Urinary bladder (tissue), 2 donors: ENCODE measurements at regions not wholly inside any gene's neighbourhood (a gene's known extent, or its start where the extent isn't known, plus 50 kb on each side); places are given as distances from the start of the nearest gene placed in this dataset.

Source experiments
- DNase-seq: peaks from one replicate; pipeline ENCODE4 v3.0.0-alpha.2; 2015; ENCODE audit errors: extremely low spot score
- H3K27ac ChIP-seq: one replicate; pipeline ENCODE4 v1.5.1; 2013; ENCODE audit warnings: low read depth, mild to moderate bottlenecking, moderate library complexity
- H3K36me3 ChIP-seq: one replicate; pipeline ENCODE4 v1.6.1; 2013; ENCODE audit warnings: mild to moderate bottlenecking, moderate library complexity; ENCODE audit not compliant: insufficient read depth
- H3K4me1 ChIP-seq: one replicate; pipeline ENCODE4 v1.6.1; 2013; ENCODE audit warnings: mild to moderate bottlenecking, moderate library complexity; ENCODE audit not compliant: insufficient read depth
- H3K4me3 ChIP-seq: one replicate; pipeline ENCODE4 v1.5.1; 2013; ENCODE audit warnings: low read depth, low read length
- donor health status: healthy with polysubstance abuse.

GRCh38 chr4:141578451-141578850, 57.9 kb upstream of the IL15 start:
- no peak for DNase-seq

GRCh38 chr4:141580523-141580922, 55.9 kb upstream of the IL15 start:
- no peaks in the 10 kb centered on the region for H3K4me1 ChIP-seq
- H3K4me3 ChIP-seq: no peak overlapping the region
- H3K27ac ChIP-seq: no peak overlapping the region
- no peaks in the 10 kb centered on the region for H3K36me3 ChIP-seq
- no peak for DNase-seq

More at GRCh38 chr4:141578451-141578850, 57.9 kb upstream of the IL15 start:
- Histone ChIP-seq H3K36me3 (no peaks in the 10 kb centered on the region), H3K27ac (no peak overlapping the region), H3K4me1 (no peaks in the 10 kb centered on the region), H3K4me3 (no peak overlapping the region)
